Panc1 (cell line): ENCODE measurements at regions not wholly inside any gene's neighbourhood (a gene's known extent, or its start where the extent isn't known, plus 50 kb on each side); places are given as distances from the start of the nearest gene placed in this dataset.

Experiments used
- ATAC-seq: fragments of 200-7000 bp; cut with Tn5 transposase; 2 replicates; pipeline ENCODE4 v1.9.1; 2020; ENCODE audit warnings: mild to moderate bottlenecking, moderate library complexity
- BruUV-seq: library from RNA; stranded (reverse); fragments of 400-500 nt; replicated peaks from 2 replicates; lab custom pipeline; 2021; lab: Mats Ljungman, UMichigan
- CTCF ChIA-PET: fragments of 300-600 bp; sonication (Branson Sonifier 250); formaldehyde crosslinking; loops from one replicate; lab custom pipeline; 2022; ENCODE audit warnings: antibody characterized with exemption; lab: Charles Lee
- POLR2A ChIA-PET: fragments of 300-600 bp; sonication (Branson Sonifier 250); formaldehyde crosslinking; loops from one replicate; lab custom pipeline; 2022; ENCODE audit warnings: antibody characterized with exemption; lab: Charles Lee
- DNase-seq: peaks from one replicate; pipeline ENCODE4 v3.0.0-alpha.2; 2010; ENCODE audit warnings: low read depth, low spot score
- H3K27ac ChIP-seq: 2 replicates; pipeline ENCODE4 v1.5.1; 2011; ENCODE audit warnings: mild to moderate bottlenecking, low read length, inconsistent platforms
- H3K27me3 ChIP-seq: fragments of 200-500 bp; sonication (Bioruptor generic); 2 replicates; pipeline ENCODE4 v1.6.0; 2014; ENCODE audit warnings: low read length, inconsistent platforms; ENCODE audit not compliant: control insufficient read depth, insufficient read depth
- H3K36me3 ChIP-seq: fragments of 200-500 bp; sonication (Bioruptor generic); 2 replicates; pipeline ENCODE4 v1.5.1; 2014; ENCODE audit warnings: inconsistent platforms, mild to moderate bottlenecking, low read length, moderate library complexity; ENCODE audit not compliant: control insufficient read depth, insufficient read depth
- H3K4me1 ChIP-seq: 2 replicates; pipeline ENCODE4 v1.5.1; 2011; ENCODE audit warnings: inconsistent platforms, mild to moderate bottlenecking, low read length, moderate library complexity; ENCODE audit not compliant: control insufficient read depth, insufficient read depth
- H3K4me3 ChIP-seq, 2 experiments: 2 replicates each; pipeline ENCODE4 v1.5.1; 2011 to 2012; ENCODE audit warnings: low read depth in 2 of 2, low read length in 2 of 2, mild to moderate bottlenecking in 2 of 2, inconsistent platforms in 1 of 2, moderate library complexity in 1 of 2
- H3K9me3 ChIP-seq: fragments of 200-500 bp; sonication (Bioruptor generic); 2 replicates; pipeline ENCODE4 v1.5.1; 2014; ENCODE audit warnings: low read depth, mild to moderate bottlenecking, inconsistent platforms, low read length, moderate library complexity; ENCODE audit not compliant: control insufficient read depth, insufficient read depth
- POLR2AphosphoS5 ChIP-seq: IDR thresholded peaks from 2 replicates; pipeline ENCODE4 v1.6.1; 2012; ENCODE audit warnings: mild to moderate bottlenecking, low read depth, low read length, moderate library complexity
- SIN3A ChIP-seq: IDR thresholded peaks from 2 replicates; pipeline ENCODE4 v1.6.1; 2012; ENCODE audit warnings: low read depth, mild to moderate bottlenecking, low read length, moderate library complexity, borderline replicate concordance; ENCODE audit not compliant: insufficient read depth
- TCF7L2 ChIP-seq: IDR thresholded peaks from 2 replicates; pipeline ENCODE4 v1.6.1; 2011; ENCODE audit warnings: mild to moderate bottlenecking, low read depth, low read length, inconsistent platforms
- in situ Hi-C: cut with HindIII; loops from 2 replicates; pipeline ENCODE4 v1.10.0; 2016; ENCODE audit warnings: low sequenced_read_pairs, low pct_unique_long_range_greater_than_20kb
- intact Hi-C: fragments of 100-400 bp; cut with micrococcal nuclease; formaldehyde crosslinking; loops from one replicate; pipeline ENCODE4 v1.10.0; 2022; ENCODE audit not compliant: unreplicated experiment
- TF ChIP-seq, protein P1 (sequence below), 2 experiments: IDR thresholded peaks; 2 replicates each; pipeline ENCODE4 v1.6.1; 2011 to 2012; ENCODE audit warnings: low read depth in 2 of 2, control low read depth in 1 of 2, low read length in 1 of 2, mild to moderate bottlenecking in 1 of 2, moderate library complexity in 1 of 2; ENCODE audit not compliant: insufficient read depth in 1 of 2
- TF ChIP-seq, protein P2 (sequence below): fragments of 450-650 bp; IDR thresholded peaks from 2 replicates; pipeline ENCODE4 v1.5.1; 2017; ENCODE audit warnings: mild to moderate bottlenecking

DNA sequence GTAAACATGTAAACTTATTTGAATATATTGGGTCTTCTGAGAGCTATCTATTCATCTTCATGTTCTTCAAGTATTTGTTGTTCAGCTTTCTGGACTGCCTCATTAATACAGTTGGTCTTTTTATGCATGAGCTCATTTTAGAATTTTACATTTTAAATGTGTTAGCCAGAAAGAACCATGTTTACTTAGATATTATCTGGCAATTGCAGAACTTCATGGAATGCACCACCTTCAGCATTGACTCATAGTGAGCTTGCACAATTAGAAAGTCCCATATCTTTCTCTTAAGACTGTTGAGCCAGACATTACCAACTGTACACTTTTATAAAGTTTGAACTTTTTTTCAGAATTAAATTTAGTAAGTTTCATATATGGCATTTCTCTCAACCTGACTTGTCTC is 536.7 kb downstream of the RIT2 start:
- no peaks in the 10 kb centered on the region for H3K27me3 ChIP-seq
- DNase-seq (no peak), ATAC-seq (no peak)
- TF ChIP-seq, protein P1, sequence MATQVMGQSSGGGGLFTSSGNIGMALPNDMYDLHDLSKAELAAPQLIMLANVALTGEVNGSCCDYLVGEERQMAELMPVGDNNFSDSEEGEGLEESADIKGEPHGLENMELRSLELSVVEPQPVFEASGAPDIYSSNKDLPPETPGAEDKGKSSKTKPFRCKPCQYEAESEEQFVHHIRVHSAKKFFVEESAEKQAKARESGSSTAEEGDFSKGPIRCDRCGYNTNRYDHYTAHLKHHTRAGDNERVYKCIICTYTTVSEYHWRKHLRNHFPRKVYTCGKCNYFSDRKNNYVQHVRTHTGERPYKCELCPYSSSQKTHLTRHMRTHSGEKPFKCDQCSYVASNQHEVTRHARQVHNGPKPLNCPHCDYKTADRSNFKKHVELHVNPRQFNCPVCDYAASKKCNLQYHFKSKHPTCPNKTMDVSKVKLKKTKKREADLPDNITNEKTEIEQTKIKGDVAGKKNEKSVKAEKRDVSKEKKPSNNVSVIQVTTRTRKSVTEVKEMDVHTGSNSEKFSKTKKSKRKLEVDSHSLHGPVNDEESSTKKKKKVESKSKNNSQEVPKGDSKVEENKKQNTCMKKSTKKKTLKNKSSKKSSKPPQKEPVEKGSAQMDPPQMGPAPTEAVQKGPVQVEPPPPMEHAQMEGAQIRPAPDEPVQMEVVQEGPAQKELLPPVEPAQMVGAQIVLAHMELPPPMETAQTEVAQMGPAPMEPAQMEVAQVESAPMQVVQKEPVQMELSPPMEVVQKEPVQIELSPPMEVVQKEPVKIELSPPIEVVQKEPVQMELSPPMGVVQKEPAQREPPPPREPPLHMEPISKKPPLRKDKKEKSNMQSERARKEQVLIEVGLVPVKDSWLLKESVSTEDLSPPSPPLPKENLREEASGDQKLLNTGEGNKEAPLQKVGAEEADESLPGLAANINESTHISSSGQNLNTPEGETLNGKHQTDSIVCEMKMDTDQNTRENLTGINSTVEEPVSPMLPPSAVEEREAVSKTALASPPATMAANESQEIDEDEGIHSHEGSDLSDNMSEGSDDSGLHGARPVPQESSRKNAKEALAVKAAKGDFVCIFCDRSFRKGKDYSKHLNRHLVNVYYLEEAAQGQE (IDR thresholded peaks at IDR 0.05; ENCODE audit: insufficient read depth in 1 of 2, low read depth in 2 of 2, low read length in 1 of 2) = no peak
- TF ChIP-seq SIN3A (no peak), TCF7L2 (no peak), POLR2AphosphoS5 (no peak)
- TF ChIP-seq, protein P2, sequence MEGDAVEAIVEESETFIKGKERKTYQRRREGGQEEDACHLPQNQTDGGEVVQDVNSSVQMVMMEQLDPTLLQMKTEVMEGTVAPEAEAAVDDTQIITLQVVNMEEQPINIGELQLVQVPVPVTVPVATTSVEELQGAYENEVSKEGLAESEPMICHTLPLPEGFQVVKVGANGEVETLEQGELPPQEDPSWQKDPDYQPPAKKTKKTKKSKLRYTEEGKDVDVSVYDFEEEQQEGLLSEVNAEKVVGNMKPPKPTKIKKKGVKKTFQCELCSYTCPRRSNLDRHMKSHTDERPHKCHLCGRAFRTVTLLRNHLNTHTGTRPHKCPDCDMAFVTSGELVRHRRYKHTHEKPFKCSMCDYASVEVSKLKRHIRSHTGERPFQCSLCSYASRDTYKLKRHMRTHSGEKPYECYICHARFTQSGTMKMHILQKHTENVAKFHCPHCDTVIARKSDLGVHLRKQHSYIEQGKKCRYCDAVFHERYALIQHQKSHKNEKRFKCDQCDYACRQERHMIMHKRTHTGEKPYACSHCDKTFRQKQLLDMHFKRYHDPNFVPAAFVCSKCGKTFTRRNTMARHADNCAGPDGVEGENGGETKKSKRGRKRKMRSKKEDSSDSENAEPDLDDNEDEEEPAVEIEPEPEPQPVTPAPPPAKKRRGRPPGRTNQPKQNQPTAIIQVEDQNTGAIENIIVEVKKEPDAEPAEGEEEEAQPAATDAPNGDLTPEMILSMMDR = no peak
- POLR2A ChIA-PET = no interaction called here
- no TSS peak for BruUV-seq
- no peaks in the 10 kb centered on the region for H3K9me3 ChIP-seq
- H3K4me1 ChIP-seq = no peaks in the 10 kb centered on the region
- no peak overlapping the region for H3K27ac ChIP-seq
- H3K4me3 ChIP-seq = no peak overlapping the region
- CTCF ChIA-PET = no interaction called here
- intact Hi-C loops = no loop called here
- no peaks in the 10 kb centered on the region for H3K36me3 ChIP-seq
- in situ Hi-C loops = no loop called here

GRCh38 chr18:42582266-42582665 is 533.2 kb downstream of the RIT2 start:
- no peak for ATAC-seq
- Histone ChIP-seq H3K4me1 (no peaks in the 10 kb centered on the region), H3K27ac (no peak overlapping the region), H3K36me3 (no peaks in the 10 kb centered on the region), H3K27me3 (no peaks in the 10 kb centered on the region), H3K4me3 (no peak overlapping the region), H3K9me3 (no peaks in the 10 kb centered on the region)
- intact Hi-C loops = no loop called here
- in situ Hi-C loops = no loop called here
- ChIA-PET POLR2A (no interaction called here), CTCF (no interaction called here)
- BruUV-seq = no TSS peak
- TF ChIP-seq, protein P2 = no peak
- no peak for DNase-seq

DNA sequence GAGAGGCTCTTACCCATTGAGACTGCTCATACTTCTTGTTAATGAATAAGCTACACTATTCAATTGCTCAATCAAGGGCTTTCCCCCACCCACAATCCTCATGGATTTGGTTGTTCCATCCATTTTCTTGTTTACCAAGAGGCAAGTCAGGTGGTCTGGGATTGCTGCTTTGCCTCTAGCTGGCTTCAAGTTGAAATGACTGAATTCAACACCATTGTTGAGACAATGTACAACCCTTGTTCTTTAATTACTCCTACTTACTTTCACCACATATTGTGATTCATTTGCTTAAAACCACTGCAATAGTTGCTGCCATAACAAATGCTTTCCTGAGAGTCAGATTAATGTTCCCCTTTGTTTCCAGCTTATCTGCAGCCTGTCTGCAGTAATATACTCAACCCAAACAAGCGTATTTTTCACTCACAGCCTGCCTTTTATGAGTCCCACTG is 532.2 kb downstream of the RIT2 start:
- TF ChIP-seq, protein P2 = no peak
- no peak for TF ChIP-seq POLR2AphosphoS5
- TF ChIP-seq, protein P1 (IDR thresholded peaks at IDR 0.05; ENCODE audit: insufficient read depth in 1 of 2, low read depth in 2 of 2, low read length in 1 of 2) = no peak
- TF ChIP-seq SIN3A = no peak
- no peak for TF ChIP-seq TCF7L2
- DNase-seq (no peak), ATAC-seq (no peak)
- ChIA-PET POLR2A (no interaction called here), CTCF (no interaction called here)
- in situ Hi-C loops = no loop called here
- no peak overlapping the region for H3K27ac ChIP-seq
- intact Hi-C loops = no loop called here
- no peaks in the 10 kb centered on the region for H3K9me3 ChIP-seq
- H3K4me3 ChIP-seq = no peak overlapping the region
- no TSS peak for BruUV-seq
- no peaks in the 10 kb centered on the region for H3K27me3 ChIP-seq
- no peaks in the 10 kb centered on the region for H3K36me3 ChIP-seq
- no peaks in the 10 kb centered on the region for H3K4me1 ChIP-seq
